ENCODE measurements at regions not wholly inside any gene's neighbourhood (a gene's known extent, or its start where the extent isn't known, plus 50 kb on each side); places are given as distances from the start of the nearest gene placed in this dataset.

DNA sequence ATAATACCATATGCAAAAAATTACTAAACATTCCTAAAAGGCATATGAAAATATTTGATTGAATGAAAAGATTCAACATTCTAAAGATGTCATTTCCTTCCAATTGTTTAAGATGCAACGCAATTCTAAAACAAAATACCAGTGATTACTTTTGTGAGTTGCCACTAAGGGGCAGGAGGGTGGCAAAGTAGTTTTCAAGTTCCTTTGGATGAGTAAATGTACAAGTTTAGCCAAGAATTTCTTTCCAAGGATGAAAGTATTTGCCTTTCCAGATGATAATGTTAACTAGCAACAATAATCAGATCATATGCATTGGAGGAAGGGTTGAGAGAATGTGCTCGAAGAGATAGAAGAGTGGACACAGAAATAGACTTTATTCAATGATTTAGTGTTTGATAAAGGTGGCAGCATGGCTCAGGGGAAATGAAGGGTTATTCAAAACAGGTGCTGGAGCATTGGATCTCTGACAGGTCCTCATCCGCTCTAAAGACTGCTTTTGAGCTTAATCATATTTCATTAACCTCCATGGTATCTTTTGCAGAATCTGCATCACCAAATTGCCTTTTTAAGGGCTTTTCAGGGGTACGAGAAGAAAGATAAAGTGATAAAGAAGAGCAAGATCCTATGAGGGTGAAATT is 678.5 kb upstream of the TBX3 start:
- DNase-seq: no peak
- CTCF ChIA-PET: no interaction called here
- Mint-ChIP-seq H3K4me3 (ENCODE audit: low read depth, unreplicated experiment) (no peak overlapping the region), H3K27me3 (ENCODE audit: unreplicated experiment) (no peaks in the 10 kb centered on the region), H3K27ac (ENCODE audit: unreplicated experiment) (no peak overlapping the region), H3K9me3 (ENCODE audit: low read depth, unreplicated experiment) (peaks cover 13% of the 10 kb centered on the region), H3K36me3 (ENCODE audit: insufficient read depth, unreplicated experiment) (no peaks in the 10 kb centered on the region), H3K4me1 (ENCODE audit: low read depth, unreplicated experiment) (no peaks in the 10 kb centered on the region)
- TF ChIP-seq CTCF (IDR thresholded peaks at IDR 0.05; ENCODE audit: unreplicated experiment): no peak
- intact Hi-C loops (cut with micrococcal nuclease; ENCODE audit: unreplicated experiment): no loop called here
- BruUV-seq (replicated peaks): no TSS peak

DNA sequence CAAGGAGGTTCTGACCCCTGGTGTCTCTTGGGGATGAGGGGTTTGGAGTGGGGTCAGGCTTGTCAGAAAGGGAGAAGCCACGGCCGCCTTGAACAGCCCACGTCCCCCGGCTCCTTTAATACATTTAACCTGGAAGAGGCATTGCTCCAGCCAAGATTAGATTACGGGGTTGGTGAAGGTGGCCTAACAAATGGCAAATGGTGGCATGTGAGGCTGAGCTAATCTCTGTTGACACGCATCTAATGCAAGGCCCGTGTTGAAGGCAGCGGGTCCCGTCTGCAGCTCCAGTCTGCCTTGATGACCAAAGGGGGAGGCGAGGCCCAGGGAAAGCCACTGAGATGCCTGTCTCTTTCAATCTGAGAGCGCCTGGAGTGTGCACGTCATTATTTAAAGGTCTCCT is 673.7 kb upstream of the TBX3 start:
- CTCF ChIA-PET: no interaction called here
- no peaks in the 10 kb centered on the region for H3K27me3 Mint-ChIP-seq (ENCODE audit: unreplicated experiment)
- H3K9me3 Mint-ChIP-seq (ENCODE audit: low read depth, unreplicated experiment): peaks cover 24% of the 10 kb centered on the region
- no peak overlapping the region for H3K4me3 Mint-ChIP-seq (ENCODE audit: low read depth, unreplicated experiment)
- intact Hi-C loops (cut with micrococcal nuclease; ENCODE audit: unreplicated experiment): no loop called here
- no peak for DNase-seq
- BruUV-seq (replicated peaks): no TSS peak
- H3K4me1 Mint-ChIP-seq (ENCODE audit: low read depth, unreplicated experiment): no peaks in the 10 kb centered on the region
- no peak overlapping the region for H3K27ac Mint-ChIP-seq (ENCODE audit: unreplicated experiment)
- TF ChIP-seq CTCF (IDR thresholded peaks at IDR 0.05; ENCODE audit: unreplicated experiment): no peak
- H3K36me3 Mint-ChIP-seq (ENCODE audit: insufficient read depth, unreplicated experiment): no peaks in the 10 kb centered on the region

GRCh38 chr12:115355301-115355700 is 671.3 kb upstream of the TBX3 start:
- no TSS peak for BruUV-seq (replicated peaks)
- H3K4me1 Mint-ChIP-seq (ENCODE audit: low read depth, unreplicated experiment): no peaks in the 10 kb centered on the region
- intact Hi-C loops (cut with micrococcal nuclease; ENCODE audit: unreplicated experiment): no loop called here
- H3K27me3 Mint-ChIP-seq (ENCODE audit: unreplicated experiment): no peaks in the 10 kb centered on the region
- no peak for DNase-seq
- no peaks in the 10 kb centered on the region for H3K36me3 Mint-ChIP-seq (ENCODE audit: insufficient read depth, unreplicated experiment)
- no peak for TF ChIP-seq CTCF (IDR thresholded peaks at IDR 0.05; ENCODE audit: unreplicated experiment)
- CTCF ChIA-PET: no interaction called here
- no peak overlapping the region for H3K27ac Mint-ChIP-seq (ENCODE audit: unreplicated experiment)
- no peak overlapping the region for H3K4me3 Mint-ChIP-seq (ENCODE audit: low read depth, unreplicated experiment)
- H3K9me3 Mint-ChIP-seq (ENCODE audit: low read depth, unreplicated experiment): peaks cover 21% of the 10 kb centered on the region

DNA sequence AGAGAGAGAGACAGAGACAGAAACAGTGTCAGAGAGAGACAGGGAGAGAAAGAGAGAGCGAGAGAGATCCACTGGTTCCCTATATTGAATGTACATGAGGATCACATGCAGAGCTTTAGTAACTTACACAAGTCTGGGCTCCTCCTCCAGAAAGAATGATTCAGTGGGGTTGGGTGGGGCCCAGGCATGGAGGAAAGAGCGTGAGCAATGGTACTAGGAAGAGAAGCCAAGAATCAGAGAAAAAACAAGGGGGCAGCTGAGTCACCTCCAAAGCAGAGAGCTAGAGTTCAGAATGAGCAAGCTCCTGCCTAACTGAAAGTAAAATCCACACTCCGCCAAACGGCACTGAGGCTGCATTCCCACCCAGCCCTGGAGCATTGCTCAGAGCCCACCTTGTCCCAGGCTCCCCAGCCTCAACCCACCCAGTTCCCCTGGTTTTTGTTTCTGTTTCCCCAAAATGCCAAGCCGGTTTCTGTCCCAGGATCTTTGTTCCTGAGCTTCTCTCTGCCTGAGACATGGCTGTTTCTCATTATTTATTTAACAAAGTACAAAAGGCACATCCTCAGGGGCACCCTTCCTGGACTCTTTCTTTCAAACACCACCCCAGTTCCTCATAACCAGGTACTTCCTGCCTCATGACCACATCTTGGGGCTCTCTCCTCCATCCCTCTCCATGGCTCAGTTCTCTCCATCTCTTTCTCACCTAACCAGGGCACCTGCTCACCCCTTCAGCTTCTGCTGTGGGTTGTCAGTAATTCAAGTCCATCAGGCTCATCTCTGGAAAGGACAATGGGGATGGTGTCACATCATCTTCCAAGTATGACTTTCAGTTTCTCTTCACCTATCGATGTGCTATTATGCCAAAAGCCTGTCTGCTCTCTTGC is 670.3 kb upstream of the TBX3 start:
- CTCF ChIA-PET: no interaction called here
- Mint-ChIP-seq H3K36me3 (ENCODE audit: insufficient read depth, unreplicated experiment) (no peaks in the 10 kb centered on the region), H3K27ac (ENCODE audit: unreplicated experiment) (no peak overlapping the region), H3K9me3 (ENCODE audit: low read depth, unreplicated experiment) (peaks cover 23% of the 10 kb centered on the region), H3K27me3 (ENCODE audit: unreplicated experiment) (no peaks in the 10 kb centered on the region), H3K4me3 (ENCODE audit: low read depth, unreplicated experiment) (no peak overlapping the region), H3K4me1 (ENCODE audit: low read depth, unreplicated experiment) (no peaks in the 10 kb centered on the region)
- no TSS peak for BruUV-seq (replicated peaks)
- no peak for DNase-seq
- no peak for TF ChIP-seq CTCF (IDR thresholded peaks at IDR 0.05; ENCODE audit: unreplicated experiment)
- intact Hi-C loops (cut with micrococcal nuclease; ENCODE audit: unreplicated experiment): no loop called here

Measured in Calu3 (cell line).